Islet of Langerhans (tissue), 1 donor: ENCODE measurements at regions not wholly inside any gene's neighbourhood (a gene's known extent, or its start where the extent isn't known, plus 50 kb on each side); places are given as distances from the start of the nearest gene placed in this dataset.

Source experiments
- FAIRE-seq: peaks from one replicate; lab custom pipeline; 2011; peaks lifted over from hg19 to GRCh38; lab: Jason Lieb, UNC

GRCh38 chr14:78074561-78074960 is 95.6 kb upstream of the NRXN3 start:
- no peak for FAIRE-seq

- no peak for FAIRE-seq
Measured at GRCh38 chr14:78075033-78075432, 95.1 kb upstream of the NRXN3 start.

GRCh38 chr14:78075555-78076277 is 94.5 kb upstream of the NRXN3 start:
- FAIRE-seq, result no peak

- FAIRE-seq, result no peak
Measured at GRCh38 chr14:78081245-78081644, 88.9 kb upstream of the NRXN3 start.

GRCh38 chr14:78083837-78084236 is 86.3 kb upstream of the NRXN3 start:
- no peak for FAIRE-seq

- FAIRE-seq, result no peak
Measured at GRCh38 chr14:78086342-78086741, 83.8 kb upstream of the NRXN3 start.

- no peak for FAIRE-seq
Measured at GRCh38 chr14:78088916-78089315, 81.3 kb upstream of the NRXN3 start.

- FAIRE-seq, result no peak
Measured at GRCh38 chr14:78090864-78091263, 79.3 kb upstream of the NRXN3 start.

- FAIRE-seq, result no peak
Measured at GRCh38 chr14:78091361-78091760, 78.8 kb upstream of the NRXN3 start.

- no peak for FAIRE-seq
Measured at GRCh38 chr14:78092040-78092439, 78.1 kb upstream of the NRXN3 start.

- no peak for FAIRE-seq
Measured at GRCh38 chr14:78103271-78103670, 66.9 kb upstream of the NRXN3 start.

- FAIRE-seq, result no peak
Measured at GRCh38 chr14:78104160-78104559, 66.0 kb upstream of the NRXN3 start.

GRCh38 chr14:78104655-78105054 is 65.5 kb upstream of the NRXN3 start:
- no peak for FAIRE-seq

GRCh38 chr14:78106381-78106780 is 63.8 kb upstream of the NRXN3 start:
- no peak for FAIRE-seq

- FAIRE-seq, result no peak
Measured at GRCh38 chr14:78107166-78107565, 63.0 kb upstream of the NRXN3 start.

GRCh38 chr14:78119440-78119839 is 50.7 kb upstream of the NRXN3 start:
- no peak for FAIRE-seq
